ENCODE measurements at regions not wholly inside any gene's neighbourhood (a gene's known extent, or its start where the extent isn't known, plus 50 kb on each side); places are given as distances from the start of the nearest gene placed in this dataset.

- TF ChIP-seq REST (IDR thresholded peaks at IDR 0.05; ENCODE audit: borderline replicate concordance) (no peak), REST (CRISPR knock-in tag; IDR thresholded peaks at IDR 0.05; ENCODE audit: low read depth) (no peak), ZNF699 (CRISPR knock-in tag; IDR thresholded peaks at IDR 0.05; ENCODE audit: insufficient replicate concordance) (no peak)
Measured at GRCh38 chr5:120805131-120805530, 341.0 kb downstream of the PRR16 start (continued).

- 3% methylated on average over 2 of the region's 2 CpGs for WGBS (ENCODE audit: insufficient coverage, low coverage, missing lambda C conversion rate)
- intact Hi-C loops (cut with micrococcal nuclease) (no loop called here), in situ Hi-C loops (cut with MboI) (no loop called here)
- no peaks in the 10 kb centered on the region for H3K79me2 ChIP-seq (ENCODE audit: control insufficient read depth, insufficient read depth, low read length)
- H3K9me3 ChIP-seq (replicated peaks; ENCODE audit: control insufficient read depth, insufficient read depth, low read depth, low read length) = no peaks in the 10 kb centered on the region; the same call in 1 of the 2 replicates
- H3K36me3 ChIP-seq (ENCODE audit: control insufficient read depth, insufficient read depth, low read length) = no peaks in the 10 kb centered on the region
- TF ChIP-seq CEBPB (tag; IDR thresholded peaks at IDR 0.05) = peak; percentile 52; the same call in 1 of the 2 replicates
- no peak for TF ChIP-seq NCOR1 (IDR thresholded peaks at IDR 0.05)
- H3K27ac ChIP-seq (ENCODE audit: extremely low read depth, low read depth, low read length) = no peak overlapping the region
- FAIRE-seq = no peak
- no peak for ATAC-seq
- no TSS peak for BruUV-seq (replicated peaks)
- H4K20me1 ChIP-seq (replicated peaks; ENCODE audit: control insufficient read depth, insufficient read depth, low read length) = no peaks in the 10 kb centered on the region
- ChIA-PET POLR2A (interaction anchor here (0.6 kb wide), 1 partner anchor 1150 kb away, joined by 3 read pairs; no protein-coding TSS in a partner anchor), CTCF (ENCODE audit: low intra/inter-chr PET ratio) (no interaction called here)
- H3K27me3 ChIP-seq (ENCODE audit: control insufficient read depth in 2 of 2, insufficient read depth in 2 of 2, low read length in 2 of 2) = no peaks in the 10 kb centered on the region
- no peaks in the 10 kb centered on the region for H3K4me1 ChIP-seq (replicated peaks in 1 of 2; ENCODE audit: control insufficient read depth in 2 of 2, insufficient read depth in 2 of 2, low read length in 2 of 2)
- H3K4me3 ChIP-seq = no peak overlapping the region
- no peak overlapping the region for H2AFZ ChIP-seq (ENCODE audit: low read depth, low read length)
- no peaks in the 10 kb centered on the region for H3K9me1 ChIP-seq (ENCODE audit: control insufficient read depth, insufficient read depth, low read length)
- no peak for DNase-seq (ENCODE audit: extremely low read depth in 1 of 4, low spot score in 3 of 4)
- H3K4me2 ChIP-seq (ENCODE audit: insufficient read depth, low read length) = no peak overlapping the region
- H3K9ac ChIP-seq (ENCODE audit: insufficient read depth in 1 of 2, low read depth in 2 of 2, low read length in 2 of 2) = no peak overlapping the region
Measured at GRCh38 chr5:120806202-120806601, 342.1 kb downstream of the PRR16 start.

All from K562 (cell line).